A172 (cell line): ENCODE measurements at regions not wholly inside any gene's neighbourhood (a gene's known extent, or its start where the extent isn't known, plus 50 kb on each side); places are given as distances from the start of the nearest gene placed in this dataset.
A peak's percentile ranks its signal among the peaks of the same experiment; 100 is the strongest.
"Not testable (repeated sequence)": the region's sequence is repeated elsewhere in the genome, so short reads cannot be mapped to it uniquely, and the experiment has no call there.

Source experiments
- DNase-seq: peaks from one replicate; pipeline ENCODE4 v3.0.0-alpha.2; 2015; ENCODE audit warnings: low spot score

GRCh38 chr3:137820366-137820765, 56.3 kb downstream of the SOX14 start:
- no peak for DNase-seq

- no peak for DNase-seq
Observed at GRCh38 chr3:137835096-137835495, 71.0 kb downstream of the SOX14 start.

DNA sequence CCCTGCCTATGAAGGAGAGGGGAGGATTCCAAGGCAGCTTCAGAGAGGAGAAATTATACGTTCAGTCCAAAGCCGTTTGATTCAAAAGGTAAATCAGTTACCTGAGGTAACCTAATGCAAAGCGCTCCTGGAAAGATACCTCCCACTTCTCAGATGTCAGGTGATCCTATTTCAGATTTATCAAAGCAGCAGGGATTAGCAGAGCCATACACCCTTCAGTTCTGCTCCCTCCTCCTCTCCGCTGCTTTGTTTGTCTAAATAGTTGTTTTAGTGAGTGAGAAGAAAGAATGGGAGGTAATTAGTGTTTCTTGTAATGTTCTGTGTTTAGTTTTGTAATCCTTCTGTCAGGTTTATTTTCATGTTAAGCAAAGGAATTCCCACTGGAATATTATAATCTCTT, 81.1 kb downstream of the SOX14 start:
- DNase-seq: no peak

DNA sequence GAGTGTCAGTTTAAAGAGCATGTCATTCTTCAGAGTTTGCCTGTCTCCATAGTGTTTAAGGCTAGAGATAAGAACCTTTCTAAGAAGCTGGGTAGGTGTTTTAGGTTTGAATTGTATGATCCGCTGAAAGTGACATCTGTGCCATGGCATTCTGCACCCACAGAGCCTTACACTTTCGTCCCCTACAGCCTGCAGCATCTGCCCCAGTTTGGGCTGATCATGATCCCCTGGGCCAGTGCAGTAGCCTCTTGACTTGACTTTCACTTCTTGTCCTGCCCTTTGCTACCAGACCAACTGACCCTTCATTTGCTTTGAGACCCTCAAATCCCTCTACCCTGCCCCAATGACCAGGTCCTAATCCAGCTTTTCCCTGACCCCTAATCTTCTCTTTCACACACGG, 81.6 kb downstream of the SOX14 start:
- DNase-seq: no peak

- no peak for DNase-seq
Observed at GRCh38 chr3:137852391-137852830, 88.3 kb downstream of the SOX14 start.

GRCh38 chr3:137854533-137855261, 90.6 kb downstream of the SOX14 start:
- DNase-seq: no peak

- DNase-seq: no peak
Observed at GRCh38 chr3:137866001-137866400, 101.9 kb downstream of the SOX14 start.

DNA sequence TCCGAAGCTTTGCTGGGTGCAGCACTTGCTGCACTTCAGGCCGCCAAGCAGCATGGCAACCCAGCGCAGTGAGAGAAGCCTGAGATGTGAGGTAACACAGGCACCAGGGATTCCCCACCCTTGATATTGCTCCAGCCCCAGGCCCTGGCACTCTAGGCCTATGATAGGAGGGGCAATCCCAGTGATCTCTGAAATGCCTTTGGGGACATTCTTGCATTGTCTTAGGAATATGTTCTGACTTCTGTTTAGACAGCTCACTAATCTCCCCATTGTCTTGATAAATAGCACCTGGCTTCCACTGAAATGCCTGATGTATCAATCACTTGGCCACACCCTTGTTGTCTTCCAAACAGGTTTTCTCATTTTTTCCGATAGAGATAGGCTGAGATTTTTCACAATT, 102.8 kb downstream of the SOX14 start:
- no peak for DNase-seq

- DNase-seq: no peak
Observed at GRCh38 chr3:137867611-137868010, 103.5 kb downstream of the SOX14 start.

GRCh38 chr3:137869022-137869421, 104.9 kb downstream of the SOX14 start:
- no peak for DNase-seq

DNA sequence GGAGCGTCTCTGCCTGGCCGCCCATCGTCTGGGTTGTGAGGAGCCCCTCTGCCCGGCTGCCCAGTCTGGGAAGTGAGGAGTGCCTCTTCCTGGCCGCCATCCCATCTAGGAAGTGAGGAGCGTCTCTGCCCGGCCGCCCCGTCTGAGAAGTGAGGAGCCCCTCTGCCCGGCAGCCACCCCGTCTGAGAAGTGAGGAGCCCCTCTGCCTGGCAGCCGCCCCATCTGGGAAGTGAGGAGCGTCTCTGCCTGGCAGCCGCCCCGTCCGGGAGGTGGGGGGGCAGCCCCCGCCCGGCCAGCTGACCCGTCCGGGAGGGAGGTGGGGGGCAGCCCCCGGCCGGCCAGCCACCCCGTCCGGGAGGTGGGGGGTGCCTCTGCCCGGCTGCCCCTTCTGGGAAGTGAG, 108.5 kb downstream of the SOX14 start:
- DNase-seq: not testable (repeated sequence)

DNA sequence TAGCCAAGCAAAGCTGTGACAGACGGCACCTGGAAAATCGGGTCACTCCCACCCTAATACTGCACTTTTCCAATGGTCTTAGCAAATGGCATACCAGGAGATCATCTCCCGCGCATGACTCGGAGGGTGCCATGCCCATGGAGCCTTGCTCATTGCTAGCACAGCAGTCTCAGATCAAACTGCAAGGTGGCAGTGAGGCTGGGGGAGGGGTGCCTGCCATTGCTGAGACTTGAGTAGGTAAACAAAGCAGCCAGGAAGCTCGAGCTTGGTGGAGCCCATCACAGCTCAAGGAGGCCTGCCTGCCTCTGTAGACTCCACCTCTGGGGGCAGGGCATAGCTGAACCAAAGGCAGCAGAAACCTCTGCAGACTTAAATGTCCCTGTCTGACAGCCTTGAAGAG, 113.1 kb upstream of the CLDN18 start:
- DNase-seq: not testable (repeated sequence)

DNA sequence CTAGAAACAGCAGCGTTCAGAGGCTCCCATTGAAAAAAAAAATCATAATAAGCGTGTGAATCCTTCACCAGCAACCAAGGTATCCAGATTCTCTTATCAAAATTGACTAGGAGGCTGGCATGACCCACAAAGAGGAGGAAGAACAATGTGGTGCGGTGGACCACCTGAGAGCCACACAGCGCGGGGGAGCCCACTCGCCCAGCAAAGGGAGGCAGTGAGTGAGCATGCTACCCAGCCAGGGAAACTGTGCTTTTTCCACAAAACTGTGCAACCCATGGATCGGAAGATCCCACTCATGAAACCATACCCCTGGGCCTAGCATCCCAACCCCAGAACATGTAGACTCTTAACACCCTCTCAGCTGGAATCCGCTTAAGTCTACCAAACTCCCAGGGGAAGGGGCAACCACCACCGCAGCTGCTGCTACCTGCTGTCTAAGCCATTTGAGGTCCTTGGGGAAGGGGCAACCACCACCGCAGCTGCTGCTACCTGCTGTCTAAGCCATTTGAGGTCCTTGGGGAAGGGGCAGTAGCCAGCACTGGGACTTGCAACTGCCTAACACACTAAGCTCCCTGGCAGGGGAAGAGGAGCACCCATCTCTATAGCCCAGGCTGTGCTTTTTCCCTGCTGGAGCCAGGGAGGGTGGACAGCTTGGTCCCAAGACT, 102.8 kb upstream of the CLDN18 start:
- no peak for DNase-seq

DNA sequence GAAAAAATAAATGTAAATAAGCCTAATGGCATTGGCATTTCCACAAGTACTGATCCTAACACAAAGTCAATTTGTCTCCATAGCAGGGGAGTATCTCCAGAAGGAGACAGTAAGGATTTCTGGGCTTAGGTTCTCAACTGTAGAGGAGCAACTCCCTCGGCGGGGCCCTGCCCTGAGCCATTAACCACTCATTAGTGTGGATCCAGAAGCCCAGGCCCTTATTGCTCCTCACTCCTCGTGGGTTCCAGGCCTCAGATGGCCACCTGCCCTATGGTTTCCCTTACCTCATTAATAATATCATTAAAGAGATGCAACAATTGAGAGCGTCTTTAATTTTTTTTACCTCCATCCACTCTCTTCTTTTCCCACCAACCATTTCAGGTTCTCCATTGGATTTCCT, 85.3 kb upstream of the CLDN18 start:
- DNase-seq: no peak

- DNase-seq: no peak
Observed at GRCh38 chr3:137925080-137925479, 84.9 kb upstream of the CLDN18 start.

DNA sequence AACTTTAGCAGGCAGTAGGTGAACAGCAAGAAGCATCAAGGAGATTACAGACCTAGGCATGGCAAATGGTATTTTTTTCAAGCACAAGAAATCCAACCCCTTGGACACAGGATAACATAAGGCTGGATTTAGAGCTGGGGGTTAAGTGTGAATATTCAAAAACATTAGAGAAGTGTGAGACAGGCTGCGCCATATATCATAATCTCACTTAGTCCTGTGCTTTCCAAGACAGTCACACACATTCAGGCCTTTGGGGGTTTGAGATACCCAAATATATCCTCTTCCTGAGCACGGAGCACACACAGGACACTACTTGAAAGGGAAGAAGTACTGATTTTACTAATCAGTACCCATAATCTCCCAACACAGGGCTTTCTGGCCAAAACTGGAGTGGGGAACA, 83.0 kb upstream of the CLDN18 start:
- DNase-seq: no peak

- DNase-seq: no peak
Observed at GRCh38 chr3:137930976-137931375, 79.0 kb upstream of the CLDN18 start.

DNA sequence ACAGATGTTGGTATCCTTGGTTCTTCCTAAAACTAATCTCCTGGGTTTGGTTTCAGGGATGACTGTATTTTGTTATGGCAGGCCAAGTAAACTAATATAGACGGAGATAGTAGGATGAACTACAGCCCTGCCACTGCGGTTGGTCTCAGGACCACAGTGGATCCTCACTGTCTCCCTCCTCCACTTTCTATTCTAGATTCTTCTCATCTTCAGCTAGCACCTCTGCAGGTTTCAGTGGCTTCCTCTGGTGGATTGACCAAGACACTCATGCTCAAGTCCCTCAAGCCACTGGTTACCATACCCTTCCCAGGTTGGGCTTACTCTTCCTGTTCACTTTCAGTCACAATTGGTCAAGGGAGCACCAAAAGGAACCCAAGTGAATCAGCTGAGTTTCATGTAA, 71.1 kb upstream of the CLDN18 start:
- DNase-seq: no peak

DNA sequence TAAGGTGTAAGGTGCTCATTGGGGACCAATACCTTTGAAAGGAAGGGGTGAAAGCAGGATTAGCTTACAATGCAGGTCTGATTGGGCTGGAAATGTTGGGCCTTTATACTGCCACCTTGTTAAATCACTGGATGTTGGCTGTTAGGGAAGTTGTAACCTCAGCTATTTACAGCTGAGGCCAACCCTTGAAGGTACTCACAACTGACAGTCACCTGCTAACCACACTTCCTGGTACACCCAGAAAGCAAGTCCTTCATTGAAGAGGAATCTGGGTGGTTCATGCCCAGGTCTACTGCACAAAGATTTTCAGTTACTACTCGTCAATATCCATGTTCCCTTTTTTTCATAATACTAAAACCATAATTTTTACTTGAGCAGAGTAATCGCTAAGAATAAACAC, 65.4 kb upstream of the CLDN18 start:
- no peak for DNase-seq

DNA sequence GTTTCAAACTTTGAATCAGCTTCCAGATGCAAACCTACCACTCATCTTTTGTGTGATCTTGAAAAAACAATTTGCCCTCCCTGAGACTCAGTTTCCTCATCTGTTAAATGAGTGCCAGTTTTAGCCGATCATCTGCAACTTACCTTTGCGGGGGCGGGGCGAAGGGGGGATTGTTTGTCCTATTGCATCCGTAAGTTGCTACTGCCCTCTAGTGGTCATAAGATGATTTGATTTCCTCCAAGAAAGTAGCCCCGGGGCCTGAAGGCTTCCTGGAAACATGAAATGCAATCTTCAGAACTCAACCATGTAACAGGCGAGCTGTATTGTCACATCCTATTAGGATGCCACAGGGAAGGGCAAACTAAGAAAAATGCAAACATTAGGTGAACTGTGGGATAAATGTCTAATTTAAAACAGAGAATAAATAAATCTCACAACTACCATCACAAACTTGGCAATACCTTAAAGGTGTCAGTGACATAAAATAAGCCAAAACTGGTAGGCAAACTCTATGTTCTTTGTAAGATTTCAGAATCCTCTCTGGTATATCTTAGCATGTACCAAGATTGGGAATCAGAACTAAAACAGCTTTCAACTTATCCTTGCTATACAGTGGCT, 63.5 kb upstream of the CLDN18 start:
- DNase-seq: peak; percentile 73

DNA sequence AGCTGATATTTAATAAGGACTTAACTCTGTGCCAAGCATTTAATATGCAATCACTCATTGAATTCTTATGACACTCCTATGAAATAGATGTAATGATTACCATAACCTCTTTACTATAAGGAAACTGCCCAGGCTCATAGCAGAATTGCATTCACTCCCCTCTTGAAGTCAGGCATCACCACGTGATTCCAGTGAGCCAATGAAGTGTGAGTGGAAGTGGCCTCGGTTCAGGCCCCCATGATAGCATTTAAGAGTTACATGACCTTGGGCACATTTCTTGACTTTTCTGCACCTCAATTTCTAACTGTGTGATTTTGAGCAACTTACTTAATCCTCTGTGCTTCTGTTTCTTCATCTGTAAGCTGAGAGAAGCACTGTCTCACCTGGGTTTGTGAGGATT, 62.8 kb upstream of the CLDN18 start:
- DNase-seq: no peak

DNA sequence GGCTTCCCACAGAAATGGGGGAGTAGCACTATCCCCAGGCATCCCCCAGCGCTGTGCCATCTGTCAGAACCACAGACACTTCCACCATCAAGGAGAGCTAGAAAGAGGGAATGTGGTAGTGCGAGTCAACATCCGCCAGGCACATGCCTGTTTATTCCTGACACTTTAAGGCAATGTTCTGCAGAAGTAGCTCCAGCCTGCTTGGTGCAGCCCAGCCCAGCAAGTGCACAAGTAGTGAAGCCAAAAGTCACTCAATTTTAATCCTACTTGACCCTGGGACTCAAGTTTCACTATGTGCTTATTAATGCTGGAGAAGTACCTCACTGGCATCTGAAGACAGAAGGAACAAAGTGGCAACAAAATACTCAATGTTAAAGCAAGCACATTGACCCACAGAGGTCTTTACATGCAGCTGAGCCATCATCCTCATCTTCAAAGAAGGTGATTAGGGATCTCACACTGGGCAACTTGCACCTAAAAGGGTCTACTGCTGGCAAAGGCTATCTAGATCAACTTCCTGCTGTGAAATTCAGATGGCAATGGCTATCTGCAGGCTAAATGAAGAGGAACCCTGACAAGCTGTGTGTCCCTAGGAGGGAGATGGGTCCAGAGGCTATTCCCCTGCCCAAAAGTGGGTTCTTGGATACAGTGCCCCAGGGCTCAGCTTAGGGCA, 61.4 kb upstream of the CLDN18 start:
- DNase-seq: no peak

DNA sequence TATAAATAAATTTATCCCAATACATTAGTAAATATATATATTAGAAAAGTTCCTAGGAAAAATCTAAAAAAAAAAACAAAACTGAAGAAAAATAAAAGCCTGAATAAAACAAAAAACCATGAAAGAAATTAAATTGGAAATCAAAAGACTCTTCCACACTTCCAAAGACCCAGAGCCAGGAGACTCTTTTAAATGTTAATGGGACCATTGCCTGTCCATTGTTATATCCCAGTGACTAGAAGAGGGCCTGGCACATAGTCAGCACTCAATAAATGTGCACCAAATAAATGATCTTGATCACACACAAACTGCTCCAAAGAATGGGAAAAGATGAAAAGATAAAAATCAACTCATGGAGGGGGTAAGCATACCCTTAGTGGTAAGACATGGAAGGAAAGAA, 51.3 kb upstream of the CLDN18 start:
- DNase-seq: no peak
